HG03439 (cell line): ENCODE measurements at regions not wholly inside any gene's neighbourhood (a gene's known extent, or its start where the extent isn't known, plus 50 kb on each side); places are given as distances from the start of the nearest gene placed in this dataset.
A peak's percentile ranks its signal among the peaks of the same experiment; 100 is the strongest.

Source experiments
- ATAC-seq: cut with Tn5 transposase; IDR thresholded peaks from one replicate; pipeline ENCODE4 v1.9.1; 2021; ENCODE audit warnings: mild to moderate bottlenecking, moderate library complexity; ENCODE audit not compliant: unreplicated experiment

DNA sequence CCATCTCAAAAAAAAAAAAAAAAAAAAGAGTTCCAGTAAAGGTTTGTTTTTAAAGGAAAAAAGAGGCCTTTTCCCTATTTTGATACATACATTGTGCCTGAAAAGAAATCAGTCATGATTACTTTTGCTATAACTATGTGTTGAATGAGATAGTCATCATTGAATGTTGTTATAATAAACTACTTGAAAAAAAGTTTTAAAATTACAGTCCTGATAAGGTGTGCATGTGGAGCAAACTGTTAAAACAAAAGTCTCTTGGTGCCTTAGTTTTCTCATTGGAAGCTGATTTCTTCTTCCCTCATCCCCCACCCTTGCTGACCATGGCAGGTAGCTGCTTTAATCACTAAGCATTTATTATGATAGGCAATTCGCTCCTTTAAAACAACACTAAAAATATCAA is 172.3 kb upstream of the TBCA start:
- no peak for ATAC-seq

DNA sequence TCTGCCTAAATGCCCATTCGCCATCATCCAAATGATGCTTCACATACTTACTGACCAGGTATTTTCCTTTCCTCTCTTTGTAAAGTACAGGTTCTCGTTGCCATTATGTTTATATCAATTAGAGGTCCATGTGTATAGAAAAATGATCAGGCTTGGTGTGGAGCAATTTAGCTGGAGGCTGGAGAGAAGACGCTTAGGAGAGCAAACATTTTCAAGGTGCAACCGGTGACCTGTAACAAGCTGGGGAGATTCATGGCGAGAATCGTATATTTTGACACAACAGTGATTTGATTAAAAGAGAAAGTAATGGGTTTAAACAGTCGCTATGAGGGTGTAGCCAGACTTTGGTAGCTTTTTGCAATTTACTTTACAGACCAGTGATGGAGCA is 170.9 kb upstream of the TBCA start:
- no peak for ATAC-seq

DNA sequence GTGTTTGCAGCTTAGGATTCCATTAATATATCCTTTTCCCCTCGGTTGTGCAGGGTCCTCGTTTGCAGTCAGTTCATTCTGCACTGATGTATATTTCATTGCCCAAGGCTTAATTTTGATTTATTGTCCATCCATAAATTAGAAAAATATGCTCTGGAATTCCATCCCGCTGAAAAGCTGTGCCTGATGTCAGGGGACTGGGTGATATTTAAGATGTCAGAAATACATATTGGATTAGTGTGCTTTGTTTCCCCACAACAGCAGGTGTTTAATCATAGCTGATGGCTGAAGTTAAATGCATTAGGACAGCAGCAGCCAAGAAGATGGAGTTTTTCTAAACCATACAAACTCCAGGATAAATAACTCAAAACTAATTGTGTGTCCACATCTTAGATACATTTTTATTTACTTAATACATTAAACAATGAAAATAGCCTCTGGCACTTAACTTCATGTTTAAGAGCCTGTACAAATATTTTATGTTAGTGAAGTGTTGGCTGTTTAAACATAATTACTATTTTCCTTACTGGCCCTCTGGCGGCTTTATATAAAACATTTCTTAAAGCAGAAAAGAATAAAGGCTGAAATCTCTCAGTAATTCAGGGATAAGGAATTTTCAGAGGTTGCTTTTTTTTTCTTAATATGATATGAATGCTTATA is 170.4 kb upstream of the TBCA start:
- ATAC-seq = no peak

DNA sequence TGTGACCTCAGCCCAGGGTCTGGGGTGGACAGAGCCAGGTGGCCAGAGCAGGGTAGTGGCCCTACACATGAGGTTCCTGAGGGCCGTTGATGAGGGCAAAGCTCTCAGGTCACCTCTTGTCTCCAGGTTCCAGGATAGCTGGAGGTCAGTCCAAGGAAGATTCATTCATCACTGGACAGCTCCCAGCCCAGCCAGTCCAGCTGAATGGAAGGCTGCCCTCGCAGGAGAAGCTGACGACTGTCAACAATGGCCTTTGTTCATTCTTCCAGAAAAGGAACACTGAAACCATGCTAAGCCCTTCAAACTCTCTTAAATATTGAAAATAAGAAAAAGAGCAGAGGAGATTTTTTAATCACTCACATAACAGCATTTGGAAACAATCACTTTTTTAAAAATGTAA is 169.7 kb upstream of the TBCA start:
- ATAC-seq = no peak

DNA sequence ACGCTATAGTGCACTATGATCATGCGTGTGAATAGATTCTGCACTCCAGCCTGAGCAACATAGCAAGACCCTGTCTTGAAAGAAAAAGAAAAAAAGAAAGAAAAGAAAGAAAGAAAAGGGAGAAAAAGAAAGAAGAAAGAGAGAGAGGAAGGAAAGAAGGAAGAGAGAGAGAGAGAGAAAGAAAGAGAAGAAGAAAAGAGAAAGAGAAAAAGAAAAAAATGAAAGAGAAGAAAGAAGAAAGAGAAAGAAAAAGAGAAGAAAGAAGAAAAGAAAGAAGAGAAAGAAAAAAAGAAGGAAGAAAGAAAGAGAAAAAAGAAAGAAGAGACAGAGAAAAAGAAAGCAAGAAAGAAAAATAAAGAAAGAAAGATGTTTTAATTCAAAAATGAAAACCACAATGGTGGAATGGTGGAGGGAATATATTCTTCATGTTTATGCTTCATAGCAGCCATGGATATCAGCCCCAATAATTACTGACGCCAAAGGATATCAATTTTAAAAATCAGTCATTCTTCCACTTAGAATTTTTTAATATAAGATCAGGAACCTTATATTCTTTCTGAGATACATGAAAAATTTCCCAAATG is 168.7 kb upstream of the TBCA start:
- no peak for ATAC-seq

DNA sequence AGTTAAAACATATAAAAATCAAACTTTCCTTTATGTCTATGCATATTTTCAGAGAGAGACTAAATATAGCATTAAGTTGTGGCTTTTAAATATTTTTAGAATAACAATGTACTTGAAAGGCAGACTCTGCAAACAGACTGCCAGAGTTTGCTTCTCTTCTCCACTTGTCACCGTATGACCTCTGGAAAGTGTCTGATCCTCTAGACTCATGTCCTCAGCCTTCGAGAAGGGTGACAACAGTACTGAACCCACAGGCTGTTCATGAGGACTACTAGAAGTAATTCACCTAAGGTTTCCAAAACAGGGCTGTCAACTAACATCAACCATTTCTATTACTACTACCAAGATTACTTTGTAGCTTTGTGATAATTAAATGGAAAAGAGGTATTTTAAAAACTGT is 167.7 kb upstream of the TBCA start:
- no peak for ATAC-seq

DNA sequence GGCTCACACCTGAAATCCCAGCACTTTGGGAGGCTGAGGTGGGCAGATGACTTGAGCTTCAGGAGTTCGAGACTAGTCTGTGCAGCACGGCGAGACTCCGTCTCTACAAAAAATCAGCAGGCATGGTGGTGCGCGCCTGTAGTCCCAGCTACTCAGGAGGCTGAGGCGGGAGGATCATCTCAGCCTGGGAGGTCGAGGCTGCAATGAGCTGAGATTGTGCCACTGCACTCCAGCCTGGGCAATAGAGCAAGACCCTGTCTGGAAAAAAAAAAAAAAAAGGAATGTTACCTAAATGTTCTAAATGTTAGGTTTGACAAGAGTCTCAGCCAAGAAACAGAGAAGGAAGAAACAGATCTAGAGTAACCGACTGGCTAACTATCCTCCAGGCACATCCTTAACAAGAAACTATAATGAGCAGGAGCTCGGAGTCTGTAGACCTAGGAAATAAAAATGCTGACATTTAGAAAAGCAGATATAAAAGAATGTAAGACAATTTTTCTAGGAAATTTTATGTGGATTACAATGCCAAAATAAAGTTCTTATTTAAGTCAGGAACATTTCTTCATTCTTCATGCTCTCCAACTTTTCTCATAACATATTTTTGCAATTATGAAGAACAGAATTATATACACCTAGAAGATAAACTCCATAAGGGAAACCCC is 166.6 kb upstream of the TBCA start:
- ATAC-seq = no peak

DNA sequence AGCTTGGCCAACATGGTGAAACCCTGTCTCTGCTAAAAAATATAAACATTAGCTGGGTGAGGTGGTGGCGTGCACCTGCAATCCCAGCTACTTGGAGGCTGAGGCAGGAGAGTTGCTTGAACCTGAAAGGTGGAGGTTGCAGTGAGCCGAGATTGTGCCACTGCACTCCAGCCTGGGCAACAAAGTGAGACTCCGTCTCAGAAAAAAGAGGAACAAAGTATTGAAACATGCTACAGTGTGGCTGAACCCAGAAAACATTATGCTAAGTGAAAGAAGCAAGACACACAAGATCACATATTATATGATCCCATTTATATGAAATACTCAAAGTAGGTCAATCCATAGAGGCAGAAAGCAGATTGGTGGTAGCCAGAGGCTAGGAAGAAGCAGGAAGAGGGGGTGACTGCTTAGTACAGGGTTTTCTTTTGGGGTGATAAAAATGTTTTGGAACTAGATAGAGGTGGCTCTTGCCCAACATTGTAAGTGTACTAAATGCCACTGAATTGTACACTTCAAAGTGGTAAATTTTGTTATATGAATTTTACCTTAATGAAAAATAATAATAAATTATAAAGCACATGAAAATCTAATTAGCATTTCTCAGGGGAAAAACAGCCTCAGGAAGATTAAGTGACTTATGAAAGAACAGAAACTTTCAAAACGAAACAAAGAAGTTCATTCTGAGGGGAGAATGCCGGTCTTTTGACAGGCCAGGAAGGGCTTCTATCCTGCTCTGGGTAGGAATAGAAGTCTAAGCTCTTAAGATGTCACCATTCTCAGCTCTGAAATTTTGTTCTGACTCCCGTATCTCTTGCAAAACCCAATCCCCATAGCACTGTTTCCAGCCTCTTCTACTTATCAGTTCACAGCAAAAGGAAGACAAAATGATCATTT is 161.1 kb upstream of the TBCA start:
- peak; percentile 68 for ATAC-seq

DNA sequence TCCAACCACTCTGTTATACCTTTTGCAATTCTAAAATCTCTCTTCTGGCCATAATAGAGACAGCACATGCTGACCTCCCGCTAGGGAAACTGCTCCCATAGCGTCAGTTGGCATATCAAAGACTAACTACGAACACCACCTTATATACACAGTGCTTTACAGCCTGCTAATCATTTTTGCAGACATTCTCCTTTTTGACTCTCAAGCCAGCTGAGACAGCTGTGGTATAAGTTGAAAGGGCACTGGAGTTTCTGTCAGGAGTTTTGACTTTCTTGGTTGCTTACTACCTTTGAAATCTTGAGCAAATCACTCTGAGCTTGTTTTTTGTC is 160.2 kb upstream of the TBCA start:
- ATAC-seq = peak; percentile 27

DNA sequence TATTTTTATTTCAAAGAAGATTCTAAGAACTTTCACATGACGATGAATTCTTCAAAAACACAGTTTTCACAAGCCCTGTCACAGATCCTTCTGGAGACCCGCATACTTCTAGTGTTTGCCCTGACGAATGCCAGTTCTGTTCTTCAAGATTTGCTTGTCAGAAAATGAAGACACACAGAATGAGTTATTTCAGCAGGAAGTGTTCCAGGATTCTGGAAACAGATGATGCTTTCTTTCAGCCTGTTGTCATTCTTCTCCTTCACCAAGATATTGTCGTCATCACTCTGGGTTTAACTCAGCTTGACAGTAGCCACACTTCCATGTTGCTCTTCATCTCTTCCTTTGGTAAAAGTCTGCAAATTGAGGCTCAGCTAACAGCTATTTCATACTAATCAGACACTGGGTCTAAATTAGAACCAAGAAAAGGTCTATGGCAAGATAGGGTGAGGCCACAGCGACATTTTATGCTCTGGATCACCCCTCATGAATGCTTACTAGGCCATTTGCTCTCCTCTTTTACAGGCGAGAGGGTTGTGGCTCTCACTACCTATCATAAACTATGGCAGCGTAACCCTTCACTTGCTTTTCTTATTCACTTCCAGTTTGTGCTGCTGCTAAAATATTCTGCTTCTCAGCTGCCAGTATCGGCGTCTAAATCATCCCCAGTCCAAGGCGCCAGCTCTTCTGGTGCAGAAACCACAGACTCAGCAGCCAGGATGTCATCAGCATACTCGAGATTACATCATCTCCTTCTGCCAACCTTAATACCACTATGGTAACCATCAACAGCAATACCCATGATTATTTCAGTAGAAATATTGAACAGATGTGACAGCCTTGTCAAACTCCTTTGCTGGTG is 159.6 kb upstream of the TBCA start:
- peak; percentile 63 for ATAC-seq

DNA sequence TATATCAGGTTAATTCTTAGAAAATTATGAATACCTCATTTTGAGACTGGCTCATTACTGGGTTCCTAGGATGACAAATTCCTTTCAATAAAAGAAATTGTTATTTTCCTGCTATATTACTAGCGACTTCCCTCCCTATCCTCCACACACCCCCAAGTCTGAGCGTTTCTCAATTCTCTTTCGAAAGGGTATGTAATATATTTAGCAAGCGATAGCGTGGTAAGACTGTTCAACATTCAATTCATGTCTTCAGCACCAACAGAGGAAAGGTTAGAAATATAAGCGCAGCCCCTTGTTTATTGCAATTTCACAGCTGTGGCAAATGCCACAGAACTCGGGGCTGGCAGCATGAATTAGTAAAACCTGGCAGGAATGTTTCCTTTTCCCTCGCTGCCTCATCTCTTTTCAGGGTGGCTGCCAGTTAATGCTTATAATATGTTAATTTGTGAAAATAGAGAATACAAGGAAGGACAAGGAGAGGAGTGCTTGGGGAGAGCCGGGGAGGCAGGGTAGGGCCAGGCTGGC is 152.7 kb upstream of the TBCA start:
- no peak for ATAC-seq

DNA sequence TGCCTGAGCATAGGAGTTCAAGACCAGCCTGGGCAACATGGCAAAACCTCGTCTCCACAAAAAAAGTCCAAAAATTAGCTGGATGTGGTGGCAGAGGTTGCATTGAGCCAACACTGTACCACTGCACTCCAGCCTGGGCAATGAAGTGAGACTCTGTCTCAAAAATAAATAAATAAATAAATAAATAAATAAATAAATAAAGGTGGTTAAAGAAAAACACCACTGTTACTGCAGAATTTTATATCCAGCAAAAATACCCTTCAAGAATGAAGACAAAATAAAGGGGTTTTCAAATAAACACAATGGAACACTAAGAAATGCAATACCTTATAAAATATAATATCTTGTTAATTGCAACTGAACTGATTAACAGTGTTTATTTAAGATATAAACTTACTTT is 150.2 kb upstream of the TBCA start:
- ATAC-seq = no peak

DNA sequence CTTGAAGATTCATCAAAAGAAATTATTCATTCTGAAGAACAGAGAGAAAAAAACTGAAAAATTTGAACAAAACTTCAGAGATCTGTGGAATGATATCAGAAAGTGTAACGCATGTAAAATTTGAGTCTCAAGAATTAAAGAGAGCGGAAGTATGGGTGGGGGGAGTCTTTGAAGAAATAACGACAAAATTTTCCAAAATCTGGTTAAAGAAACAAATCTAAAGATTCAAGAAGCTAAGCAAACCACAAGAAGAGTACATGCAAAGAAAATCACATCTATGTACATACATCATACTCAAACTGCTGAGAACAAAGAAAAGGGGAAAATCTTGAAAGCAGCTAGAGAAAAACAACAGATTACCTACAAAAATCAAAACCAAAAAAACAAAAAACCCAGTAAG is 149.4 kb upstream of the TBCA start:
- ATAC-seq = no peak

DNA sequence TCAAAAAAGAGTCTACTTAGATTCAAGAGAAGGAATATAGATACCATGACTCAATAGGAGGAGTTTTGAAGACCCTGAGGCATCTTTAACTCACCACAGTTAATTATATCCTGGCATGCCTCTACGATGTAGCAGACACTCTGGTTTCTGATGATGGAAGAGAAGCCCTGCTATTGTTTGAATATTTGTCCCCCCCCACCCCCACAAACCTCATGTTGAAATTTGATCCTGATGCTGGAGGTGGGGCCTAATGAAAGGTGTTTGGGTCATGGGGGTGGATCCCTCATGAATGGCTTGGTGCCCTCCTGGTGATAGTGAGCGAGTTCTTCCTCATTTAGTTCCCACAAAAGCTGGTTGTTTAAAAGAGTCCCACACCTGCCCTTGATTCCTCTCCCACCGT is 147.9 kb upstream of the TBCA start:
- no peak for ATAC-seq

DNA sequence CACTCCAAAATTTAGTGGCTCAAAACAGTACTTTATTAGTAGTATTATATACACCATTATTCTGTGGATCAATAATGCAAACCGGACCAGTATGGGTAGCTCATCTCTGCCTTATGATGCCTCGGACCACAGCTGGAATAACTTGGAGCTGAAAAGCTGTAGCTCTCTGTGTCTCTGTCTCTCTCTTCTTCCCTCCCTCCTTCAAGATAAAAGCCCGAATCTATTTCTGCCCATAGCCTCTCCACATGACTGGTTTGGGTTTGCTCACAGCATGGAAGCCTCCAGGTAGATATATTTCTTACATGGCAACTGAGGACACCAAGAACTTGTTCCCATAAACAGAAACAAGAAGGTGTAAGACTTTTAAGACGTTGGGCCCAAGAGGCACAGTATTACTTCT is 147.5 kb upstream of the TBCA start:
- ATAC-seq = no peak

DNA sequence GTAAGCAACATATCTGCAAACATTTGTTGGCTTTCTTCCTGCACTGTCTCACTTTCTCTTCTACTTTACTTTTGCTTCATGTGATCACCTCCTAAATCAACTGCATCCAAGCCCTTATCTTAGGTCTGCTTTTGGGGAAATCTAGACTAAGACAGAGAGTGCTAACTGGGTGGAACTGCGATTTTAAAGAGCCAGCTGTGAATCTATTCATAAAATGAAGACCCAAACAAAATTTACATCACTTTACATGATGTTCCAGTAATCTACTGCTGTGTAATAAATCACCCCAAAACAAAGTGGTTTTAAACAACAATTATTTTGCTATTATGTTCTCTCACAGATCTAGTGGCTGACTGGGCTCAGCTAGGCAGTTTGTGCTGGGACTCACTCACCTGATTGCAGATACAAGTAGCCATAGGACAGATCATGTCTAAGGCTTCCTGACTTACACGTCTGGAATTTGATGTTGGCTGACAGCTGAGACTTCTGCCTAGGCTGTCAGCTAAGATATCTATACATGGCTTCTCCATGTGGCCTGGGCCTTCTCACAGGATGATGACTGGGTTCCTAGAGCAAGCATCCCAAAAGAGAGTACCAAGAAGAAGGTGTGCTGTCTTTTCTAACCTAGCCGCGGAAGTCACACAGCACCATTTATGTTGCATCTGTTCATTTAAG is 145.1 kb upstream of the TBCA start:
- no peak for ATAC-seq

DNA sequence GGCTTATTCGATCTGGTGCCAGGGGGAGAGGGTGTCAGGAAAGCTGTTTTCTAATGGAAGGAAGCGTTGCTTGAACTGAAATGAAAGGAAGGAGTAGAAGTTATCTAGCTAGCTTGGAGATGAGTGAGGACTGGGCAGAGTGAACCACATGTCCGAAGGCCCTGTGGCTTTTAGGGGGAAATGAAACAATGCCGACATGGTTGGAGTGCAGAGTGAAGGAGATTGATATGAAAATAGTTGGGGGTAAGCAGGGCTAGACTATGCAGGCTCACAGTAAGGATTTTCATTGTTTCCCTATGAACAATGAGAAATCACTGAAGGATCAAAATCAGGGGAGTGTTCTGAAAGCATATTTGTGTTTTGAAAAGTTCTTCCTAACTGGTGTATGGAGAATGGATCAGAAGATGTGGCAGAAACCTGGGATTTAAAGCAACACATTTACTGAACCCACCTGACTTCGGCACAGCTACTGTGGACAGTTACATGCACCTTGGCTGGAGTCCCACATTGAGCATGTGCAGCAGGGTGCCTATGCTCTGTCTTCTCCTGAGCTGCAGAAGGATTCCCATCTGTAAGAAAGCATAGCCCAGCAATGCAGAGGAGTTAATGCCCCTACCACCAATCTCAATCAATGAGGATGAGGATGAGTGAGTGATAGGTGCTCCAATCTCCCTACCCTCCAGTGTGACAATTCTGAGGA is 144.4 kb upstream of the TBCA start:
- ATAC-seq = no peak

DNA sequence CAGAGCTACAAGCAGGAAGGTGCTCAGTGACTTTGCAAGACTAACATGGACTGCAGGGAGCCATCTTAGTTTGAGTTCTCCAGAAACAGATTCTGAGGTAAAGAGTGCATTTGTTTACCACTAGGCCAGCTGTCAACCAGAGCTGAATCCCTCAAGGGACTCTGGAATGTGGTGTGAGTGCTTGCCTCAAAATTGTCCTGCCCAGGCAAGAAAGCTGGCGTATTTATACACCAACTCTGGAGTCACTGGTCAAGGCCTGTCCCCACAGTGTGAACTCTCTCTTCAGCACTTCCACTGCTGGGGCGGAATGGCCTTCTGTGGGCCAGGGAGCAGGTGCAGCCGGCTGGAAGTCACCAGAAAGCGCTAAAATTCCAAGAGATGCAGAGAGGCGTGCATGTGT is 139.2 kb upstream of the TBCA start:
- ATAC-seq = no peak

DNA sequence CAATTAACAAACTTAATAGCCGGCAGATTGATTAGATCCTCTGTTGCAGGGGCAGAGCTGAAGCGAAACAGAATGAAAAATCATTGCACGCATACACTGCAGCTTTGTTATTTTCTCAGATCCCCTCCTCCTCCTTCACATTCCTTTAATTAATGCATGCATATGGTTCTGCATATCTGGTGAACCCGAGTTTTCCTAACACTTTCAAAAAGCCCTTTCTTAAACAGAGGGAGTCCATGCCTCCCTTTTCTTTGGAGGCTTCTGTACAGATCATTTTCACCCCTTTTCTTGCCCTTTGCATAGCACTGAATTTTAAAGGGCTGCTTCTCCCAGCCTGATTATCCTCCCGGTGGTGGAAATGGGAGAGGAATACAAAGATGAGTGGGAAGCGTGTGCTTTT is 136.6 kb upstream of the TBCA start:
- ATAC-seq = no peak
